Occipital lobe (tissue), 1 donor: ENCODE measurements at regions not wholly inside any gene's neighbourhood (a gene's known extent, or its start where the extent isn't known, plus 50 kb on each side); places are given as distances from the start of the nearest gene placed in this dataset.
"Not testable (repeated sequence)": the region's sequence is repeated elsewhere in the genome, so short reads cannot be mapped to it uniquely, and the experiment has no call there.

ENCODE experiments used
- DNase-seq: peaks from one replicate; lab custom pipeline; 2025; lab: John Stamatoyannopoulos, UW

DNA sequence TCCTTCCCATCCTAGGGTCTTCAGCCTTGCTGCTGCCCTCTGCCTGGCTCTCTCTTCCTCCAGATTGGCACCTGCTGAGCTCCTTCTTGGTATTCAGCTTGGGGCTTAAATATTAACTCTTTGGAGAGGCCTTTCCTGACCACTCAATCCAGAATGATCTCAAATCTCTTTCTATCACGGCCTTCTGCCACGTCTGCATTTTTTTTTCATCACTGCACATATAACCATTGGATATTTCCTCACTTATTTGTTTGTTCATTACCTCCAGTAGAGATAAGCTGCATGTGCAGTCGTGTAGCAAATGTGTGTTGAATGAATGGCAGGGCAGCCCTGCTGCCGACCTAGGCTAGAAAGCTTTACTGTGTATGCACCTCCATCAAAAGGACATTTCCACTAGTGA lies 51.6 kb upstream of the MPP7 start:
- DNase-seq, result no peak

GRCh38 chr10:28355376-28355775 lies 52.5 kb upstream of the MPP7 start:
- DNase-seq, result no peak

GRCh38 chr10:28359334-28359733 lies 56.5 kb upstream of the MPP7 start:
- DNase-seq, result no peak

DNA sequence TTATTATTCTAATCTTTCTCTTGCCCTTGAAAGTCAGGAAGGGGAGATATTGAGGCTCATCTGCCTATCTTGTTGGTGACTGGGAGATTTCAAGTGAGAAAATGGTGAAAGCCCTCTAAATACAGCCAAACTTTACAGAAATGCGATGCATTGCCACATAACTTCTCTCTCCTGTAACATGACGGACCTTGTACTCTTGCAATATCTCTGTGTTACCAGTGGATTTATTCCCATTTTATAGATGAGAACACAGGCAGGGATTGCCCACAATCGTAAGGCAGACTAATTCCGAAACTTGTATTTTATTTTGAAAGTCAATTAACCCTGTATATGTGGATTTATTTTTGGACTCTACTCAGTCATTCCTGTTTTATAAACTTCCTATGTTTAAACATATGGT lies 57.3 kb upstream of the MPP7 start:
- no peak for DNase-seq

DNA sequence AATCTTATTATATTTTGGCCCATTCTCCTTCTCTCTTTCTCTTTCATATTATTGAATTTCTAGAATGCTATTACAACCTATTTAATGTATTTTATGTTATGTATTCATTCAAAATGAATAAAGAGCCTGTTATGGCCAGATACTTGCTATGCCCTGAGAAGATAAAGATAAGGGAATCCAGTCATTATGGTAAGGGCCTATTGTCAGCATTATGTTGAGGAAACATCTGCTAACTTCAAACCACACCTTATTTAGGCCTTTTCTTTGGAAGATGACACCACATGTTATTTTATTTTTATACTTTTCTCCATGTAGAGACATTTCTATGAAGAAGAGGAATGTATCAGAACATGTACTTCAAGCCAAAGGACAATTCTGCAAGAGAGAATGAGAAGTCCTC lies 60.5 kb upstream of the MPP7 start:
- no peak for DNase-seq

DNA sequence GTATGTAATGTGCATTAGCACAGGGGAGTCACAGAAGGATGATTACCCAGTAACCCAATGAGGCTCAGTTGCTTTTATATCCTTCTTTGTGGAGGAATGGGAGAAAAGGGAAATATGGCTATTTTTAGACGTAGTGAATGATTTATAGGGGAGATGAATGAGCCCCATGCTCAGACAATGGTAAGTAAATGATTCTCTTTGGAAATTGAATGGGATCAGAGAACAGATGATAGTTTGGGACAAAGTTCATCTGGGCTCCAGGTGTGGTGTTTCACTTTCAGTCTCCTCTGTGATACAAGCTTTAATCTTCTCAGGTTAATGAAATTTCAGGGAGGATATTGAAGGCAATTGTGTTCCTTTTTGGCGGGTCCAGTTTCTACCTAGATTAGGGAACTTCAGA lies 63.0 kb upstream of the MPP7 start:
- DNase-seq, result no peak

GRCh38 chr10:28366994-28367393 lies 64.1 kb upstream of the MPP7 start:
- no peak for DNase-seq

GRCh38 chr10:28367413-28367812 lies 64.5 kb upstream of the MPP7 start:
- no peak for DNase-seq

- DNase-seq, result no peak
Measured at GRCh38 chr10:28367929-28368484, 65.1 kb upstream of the MPP7 start.

DNA sequence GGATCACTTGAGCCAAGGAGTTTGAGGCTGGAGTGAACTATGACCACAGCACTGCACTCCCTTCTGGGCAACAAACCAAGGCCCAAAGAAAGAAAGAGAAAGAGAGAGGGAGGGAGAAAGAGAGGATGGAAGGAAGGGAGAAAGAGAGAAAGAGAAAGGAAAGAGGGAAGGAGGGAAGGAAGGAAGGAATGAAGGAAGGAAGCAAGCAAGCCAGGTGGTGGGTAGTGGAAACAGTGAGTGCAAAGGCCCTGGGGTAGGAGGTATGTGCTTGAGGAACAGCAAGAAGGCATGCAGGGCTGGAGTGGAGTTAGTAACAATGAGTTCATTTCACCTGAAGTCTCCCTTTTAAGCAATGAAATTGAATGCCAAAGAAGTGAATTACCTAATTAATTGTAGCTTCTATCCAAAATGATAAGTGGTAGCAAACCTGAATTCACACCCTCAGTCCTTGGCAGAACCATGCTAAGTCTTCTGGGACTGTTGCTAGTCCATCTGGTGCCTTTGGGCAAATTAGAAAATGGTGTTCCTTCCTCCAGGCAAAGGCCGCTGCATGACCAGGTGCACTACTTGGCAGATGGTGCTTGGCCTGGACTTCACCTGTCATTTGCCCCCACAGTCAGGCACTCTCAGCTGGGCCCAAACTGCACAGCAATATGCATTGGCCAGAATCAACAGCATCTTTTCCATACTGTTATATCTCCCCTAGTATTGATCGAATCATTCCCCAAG lies 67.4 kb upstream of the MPP7 start:
- DNase-seq, result no peak

DNA sequence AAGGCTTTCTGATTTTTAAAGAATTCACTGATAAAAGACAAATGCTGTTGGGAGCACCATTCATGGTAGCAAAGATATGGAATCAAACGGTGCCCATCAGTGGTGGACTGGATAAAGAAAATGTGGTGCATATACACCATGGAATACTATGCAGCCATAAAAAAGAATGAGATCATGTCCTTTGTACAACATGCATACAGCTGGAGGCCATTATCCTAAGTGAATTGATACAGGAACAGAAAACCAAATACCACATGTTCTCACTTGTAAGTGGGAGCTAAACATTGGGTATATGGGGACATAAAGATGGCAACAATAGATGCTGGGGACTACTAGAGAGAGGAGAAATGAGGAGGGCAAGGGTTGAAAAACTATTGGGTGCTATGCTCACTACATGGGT lies 68.8 kb upstream of the MPP7 start:
- DNase-seq, result not testable (repeated sequence)

- DNase-seq, result no peak
Measured at GRCh38 chr10:28374036-28374435, 71.2 kb upstream of the MPP7 start.

- no peak for DNase-seq
Measured at GRCh38 chr10:28375399-28376354, 72.8 kb upstream of the MPP7 start.

- no peak for DNase-seq
Measured at GRCh38 chr10:28378986-28379585, 76.2 kb upstream of the MPP7 start.

GRCh38 chr10:28381466-28381865 lies 78.6 kb upstream of the MPP7 start:
- DNase-seq, result no peak

GRCh38 chr10:28381903-28382347 lies 79.1 kb upstream of the MPP7 start:
- DNase-seq, result peak; percentile 55

DNA sequence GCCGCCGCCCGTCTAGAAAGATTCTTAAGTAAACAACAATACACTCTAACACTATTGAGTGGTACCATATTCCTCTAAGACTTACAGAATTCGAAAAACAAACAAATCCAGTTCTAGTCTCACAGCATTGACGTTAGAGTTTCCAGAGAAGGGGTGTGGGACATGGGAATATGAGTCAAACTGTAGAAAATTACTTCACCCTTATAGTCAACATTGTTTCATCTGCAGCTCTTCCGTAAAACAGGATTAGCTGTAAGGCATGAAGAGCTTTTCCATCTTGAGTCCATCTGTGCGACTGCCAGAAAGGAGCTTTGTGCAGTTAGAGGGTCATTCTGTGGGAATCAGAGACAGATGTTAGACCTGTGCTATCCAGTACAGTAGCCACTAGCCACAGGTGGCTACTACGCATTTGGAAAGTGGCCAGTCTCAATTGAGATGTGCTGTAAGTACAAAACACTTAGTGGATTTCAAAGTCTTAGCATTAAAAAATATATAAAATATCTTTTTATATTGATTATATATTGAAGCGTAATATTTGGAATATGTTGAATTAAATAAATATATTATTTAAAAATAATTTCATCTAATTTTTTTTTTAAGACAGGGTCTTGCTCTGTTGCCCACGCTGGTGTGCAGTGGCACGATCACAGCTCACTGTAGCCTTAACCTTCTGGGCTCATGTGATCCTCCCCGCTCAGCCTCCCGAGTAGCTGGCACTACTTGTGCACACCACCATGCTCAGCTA lies 79.8 kb upstream of the MPP7 start:
- DNase-seq, result no peak

- DNase-seq, result no peak
Measured at GRCh38 chr10:28384557-28384956, 81.7 kb upstream of the MPP7 start.

GRCh38 chr10:28385748-28386502 lies 83.1 kb upstream of the MPP7 start:
- no peak for DNase-seq

DNA sequence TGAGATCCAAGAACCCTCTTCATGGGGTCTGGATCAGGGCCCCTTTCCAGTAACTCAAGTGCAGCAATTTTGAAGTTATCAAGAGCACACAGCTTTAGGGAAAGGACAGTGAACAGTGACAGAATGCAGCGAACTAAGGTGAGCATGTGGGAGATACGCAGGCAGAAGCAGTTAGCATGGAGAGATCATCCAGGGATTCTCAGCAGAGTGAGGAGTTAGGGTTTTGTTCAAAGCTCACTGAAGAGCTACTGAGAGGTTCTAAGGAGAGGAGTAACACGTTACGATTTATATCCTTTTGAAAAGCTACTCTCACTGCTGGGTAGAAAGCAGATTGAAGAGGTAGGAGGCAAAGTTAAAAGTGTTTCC lies 83.6 kb upstream of the MPP7 start:
- no peak for DNase-seq

- no peak for DNase-seq
Measured at GRCh38 chr10:28387140-28387539, 84.3 kb upstream of the MPP7 start.
